GM12864 (cell line): ENCODE measurements at regions not wholly inside any gene's neighbourhood (a gene's known extent, or its start where the extent isn't known, plus 50 kb on each side); places are given as distances from the start of the nearest gene placed in this dataset.

Source experiments
- DNase-seq: peaks from one replicate; pipeline ENCODE4 v3.0.0-alpha.2; 2011; ENCODE audit warnings: low read depth
- H3K4me3 ChIP-seq: 2 replicates; pipeline ENCODE4 v1.5.1; 2011; ENCODE audit warnings: mild to moderate bottlenecking, low read depth, low read length, control low read depth
- CTCF ChIP-seq: IDR thresholded peaks from 2 replicates; pipeline ENCODE4 v1.5.1; 2011; ENCODE audit warnings: low read depth, mild to moderate bottlenecking, moderate library complexity, low read length, control low read depth, inconsistent platforms; ENCODE audit errors: missing control alignments

- no peak overlapping the region for H3K4me3 ChIP-seq
- no peak for DNase-seq
- no peak for TF ChIP-seq CTCF
Measured at GRCh38 chr1:38115226-38115625, 68.6 kb upstream of the POU3F1 start.

GRCh38 chr1:38114241-38115026 is 67.8 kb upstream of the POU3F1 start:
- TF ChIP-seq CTCF, result no peak
- no peak overlapping the region for H3K4me3 ChIP-seq
- no peak for DNase-seq

- H3K4me3 ChIP-seq, result no peak overlapping the region
- no peak for DNase-seq
- no peak for TF ChIP-seq CTCF
Measured at GRCh38 chr1:38113159-38113666, 66.6 kb upstream of the POU3F1 start.

- TF ChIP-seq CTCF, result no peak
- DNase-seq, result no peak
- no peak overlapping the region for H3K4me3 ChIP-seq
Measured at GRCh38 chr1:38111589-38111988, 65.0 kb upstream of the POU3F1 start.

GRCh38 chr1:38105267-38105666 is 58.7 kb upstream of the POU3F1 start:
- no peak for DNase-seq
- TF ChIP-seq CTCF, result no peak
- H3K4me3 ChIP-seq, result no peak overlapping the region

- TF ChIP-seq CTCF, result no peak
- H3K4me3 ChIP-seq, result no peak overlapping the region
- DNase-seq, result no peak
Measured at GRCh38 chr1:38102636-38103035, 56.0 kb upstream of the POU3F1 start.
